ENCODE measurements at regions not wholly inside any gene's neighbourhood (a gene's known extent, or its start where the extent isn't known, plus 50 kb on each side); places are given as distances from the start of the nearest gene placed in this dataset.

- DNase-seq, result no peak
Observed at GRCh38 chr13:44294876-44295275, 78.7 kb upstream of the SERP2 start.

GRCh38 chr13:44296856-44297255 is 76.8 kb upstream of the SERP2 start:
- no peak for DNase-seq

- no peak for DNase-seq
Observed at GRCh38 chr13:44298314-44298713, 75.3 kb upstream of the SERP2 start.

- DNase-seq, result no peak
Observed at GRCh38 chr13:44299152-44299943, 74.3 kb upstream of the SERP2 start.

- no peak for DNase-seq
Observed at GRCh38 chr13:44300895-44301638, 72.6 kb upstream of the SERP2 start.

- DNase-seq, result no peak
Observed at GRCh38 chr13:44301639-44302015, 72.0 kb upstream of the SERP2 start.

GRCh38 chr13:44302233-44302632 is 71.4 kb upstream of the SERP2 start:
- no peak for DNase-seq

GRCh38 chr13:44302940-44303575 is 70.6 kb upstream of the SERP2 start:
- no peak for DNase-seq

GRCh38 chr13:44303681-44304432 is 69.8 kb upstream of the SERP2 start:
- peak; percentile 44 for DNase-seq

GRCh38 chr13:44304433-44304725 is 69.2 kb upstream of the SERP2 start:
- no peak for DNase-seq

- no peak for DNase-seq
Observed at GRCh38 chr13:44305286-44305685, 68.3 kb upstream of the SERP2 start.

- peak; percentile 35 for DNase-seq
Observed at GRCh38 chr13:44305917-44306370, 67.7 kb upstream of the SERP2 start.

- peak; percentile 47 for DNase-seq
Observed at GRCh38 chr13:44306371-44307192, 67.0 kb upstream of the SERP2 start.

- DNase-seq, result no peak
Observed at GRCh38 chr13:44307255-44307654, 66.4 kb upstream of the SERP2 start.

GRCh38 chr13:44307844-44308243 is 65.8 kb upstream of the SERP2 start:
- no peak for DNase-seq

- no peak for DNase-seq
Observed at GRCh38 chr13:44308352-44308751, 65.3 kb upstream of the SERP2 start.

- DNase-seq, result no peak
Observed at GRCh38 chr13:44309794-44310757, 63.5 kb upstream of the SERP2 start.

GRCh38 chr13:44311011-44311780 is 62.4 kb upstream of the SERP2 start:
- no peak for DNase-seq

GRCh38 chr13:44312131-44312530 is 61.5 kb upstream of the SERP2 start:
- no peak for DNase-seq

- no peak for DNase-seq
Observed at GRCh38 chr13:44312834-44313551, 60.6 kb upstream of the SERP2 start.
